Thyroid gland (tissue), 4 donors: ENCODE measurements at regions not wholly inside any gene's neighbourhood (a gene's known extent, or its start where the extent isn't known, plus 50 kb on each side); places are given as distances from the start of the nearest gene placed in this dataset.

ENCODE experiments used
- CTCF ChIP-seq, 6 experiments: fragments of 200-600 bp in 3 of 6; fragments of 450-650 bp in 3 of 6; sonication (generic) in 3 of 6; IDR thresholded peaks; one replicate each; pipeline ENCODE4 v1.5.1; 2016 to 2019; ENCODE audit warnings: antibody characterized with exemption in 6 of 6, mild to moderate bottlenecking in 2 of 6, inconsistent platforms in 1 of 6, moderate library complexity in 1 of 6
- POLR2A ChIP-seq, 2 donors: fragments of 450-650 bp; IDR thresholded peaks; one replicate each; pipeline ENCODE4 v1.6.1; 2017; ENCODE audit warnings: antibody characterized with exemption in 2 of 2, mild to moderate bottlenecking in 2 of 2, moderate library complexity in 1 of 2

GRCh38 chr1:98044766-98045165 is 123.9 kb upstream of the DPYD start:
- TF ChIP-seq POLR2A (IDR thresholded peaks at IDR 0.05) (no peak), CTCF (IDR thresholded peaks at IDR 0.05) (no peak)
